ENCODE measurements at regions not wholly inside any gene's neighbourhood (a gene's known extent, or its start where the extent isn't known, plus 50 kb on each side); places are given as distances from the start of the nearest gene placed in this dataset.

DNA sequence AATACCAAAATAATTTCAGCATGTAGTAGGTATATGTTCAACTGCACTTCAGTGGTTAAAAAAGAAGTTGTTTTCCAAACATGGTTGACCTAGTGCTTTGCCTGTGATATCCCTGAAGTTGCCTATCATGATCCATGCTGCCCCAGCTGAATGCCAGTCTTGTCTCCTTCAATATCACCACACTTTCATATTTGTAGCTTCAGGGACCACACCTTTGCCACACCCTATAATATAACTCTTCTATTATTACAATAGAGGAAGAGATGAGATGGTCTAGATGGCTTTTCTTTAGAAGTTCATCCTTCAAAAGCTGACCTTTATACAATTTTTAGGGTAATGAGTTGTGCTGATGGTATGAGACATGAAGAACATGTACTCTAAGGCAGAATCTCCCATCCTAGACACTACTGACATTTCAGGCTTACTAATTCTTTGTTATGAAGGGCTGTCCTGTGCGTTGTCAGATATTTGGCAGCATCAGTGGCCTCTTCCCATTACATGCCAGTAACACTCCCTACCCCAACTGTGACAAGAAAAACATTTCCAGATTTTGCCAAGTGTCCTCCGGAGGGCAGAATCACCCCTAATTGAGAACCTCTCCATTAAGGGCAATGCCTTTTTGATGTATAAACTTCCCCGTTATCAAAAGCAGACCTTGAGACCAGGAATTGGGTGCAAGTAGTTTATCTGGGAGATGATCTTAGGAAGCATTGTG lies 76.2 kb upstream of the PLCL2 start:
- no peak overlapping the region for H3K4me3 ChIP-seq (ENCODE audit: low read depth, low read length)
- H3K27me3 ChIP-seq (ENCODE audit: control insufficient read depth, insufficient read depth, low read length), result no peaks in the 10 kb centered on the region
- no peaks in the 10 kb centered on the region for H3K9me3 ChIP-seq (ENCODE audit: control insufficient read depth, insufficient read depth, low read length)
- no peak overlapping the region for H3K27ac ChIP-seq (ENCODE audit: low read depth, low read length)
- H3K9ac ChIP-seq (ENCODE audit: low read depth, low read length), result no peak overlapping the region
- no peaks in the 10 kb centered on the region for H3K36me3 ChIP-seq (ENCODE audit: control insufficient read depth, insufficient read depth, low read length)
- peaks cover 26% of the 10 kb centered on the region for H3K4me1 ChIP-seq (ENCODE audit: control insufficient read depth, insufficient read depth, low read length)

DNA sequence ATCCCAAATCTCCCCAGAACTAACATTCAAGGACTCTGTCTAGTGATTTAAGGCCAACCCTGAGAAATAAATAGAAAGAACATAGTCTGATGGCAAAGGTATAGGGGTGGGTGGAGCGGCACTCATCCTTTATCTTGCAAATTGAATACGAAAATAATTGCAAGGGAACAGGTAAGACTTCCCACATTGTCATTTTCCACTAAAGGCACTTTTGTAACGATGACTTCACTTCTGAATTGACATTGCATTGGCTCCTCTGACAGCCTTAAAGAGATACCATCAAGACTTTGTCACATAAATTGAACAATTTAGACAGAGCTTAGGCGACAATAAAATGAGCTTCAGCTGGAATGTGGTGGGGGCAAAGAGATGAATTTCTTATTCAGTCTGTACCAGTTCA lies 75.3 kb upstream of the PLCL2 start:
- H3K4me3 ChIP-seq (ENCODE audit: low read depth, low read length), result no peak overlapping the region
- peaks cover 26% of the 10 kb centered on the region for H3K4me1 ChIP-seq (ENCODE audit: control insufficient read depth, insufficient read depth, low read length)
- H3K36me3 ChIP-seq (ENCODE audit: control insufficient read depth, insufficient read depth, low read length), result no peaks in the 10 kb centered on the region
- no peaks in the 10 kb centered on the region for H3K27me3 ChIP-seq (ENCODE audit: control insufficient read depth, insufficient read depth, low read length)
- no peaks in the 10 kb centered on the region for H3K9me3 ChIP-seq (ENCODE audit: control insufficient read depth, insufficient read depth, low read length)
- no peak overlapping the region for H3K27ac ChIP-seq (ENCODE audit: low read depth, low read length)
- no peak overlapping the region; the same call in 1 of the 2 replicates for H3K9ac ChIP-seq (ENCODE audit: low read depth, low read length)

DNA sequence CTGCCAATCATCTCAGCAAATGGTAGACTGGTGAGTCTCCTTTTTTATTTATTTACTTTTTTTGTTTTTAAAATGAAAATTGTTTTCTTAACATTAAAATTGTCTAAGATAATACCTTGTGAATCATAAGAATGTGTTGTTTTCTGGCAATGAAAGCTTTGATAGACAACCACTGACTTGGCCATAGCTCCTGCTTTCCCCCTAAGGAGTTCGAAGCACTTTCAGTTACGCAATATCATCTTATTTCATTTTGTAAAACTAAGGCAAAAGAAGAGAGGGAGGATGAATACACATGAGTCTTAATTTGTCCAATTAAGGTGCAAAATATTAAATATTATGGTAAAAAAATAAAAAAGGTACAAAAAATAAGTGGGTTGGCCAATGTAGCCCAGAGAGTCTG lies 74.8 kb upstream of the PLCL2 start:
- H3K36me3 ChIP-seq (ENCODE audit: control insufficient read depth, insufficient read depth, low read length), result no peaks in the 10 kb centered on the region
- peak overlapping the region; percentile 46 for H3K27ac ChIP-seq (ENCODE audit: low read depth, low read length)
- H3K4me3 ChIP-seq (ENCODE audit: low read depth, low read length), result no peak overlapping the region
- H3K9ac ChIP-seq (ENCODE audit: low read depth, low read length), result no peak overlapping the region
- no peaks in the 10 kb centered on the region for H3K27me3 ChIP-seq (ENCODE audit: control insufficient read depth, insufficient read depth, low read length)
- peaks cover 26% of the 10 kb centered on the region for H3K4me1 ChIP-seq (ENCODE audit: control insufficient read depth, insufficient read depth, low read length)
- H3K9me3 ChIP-seq (ENCODE audit: control insufficient read depth, insufficient read depth, low read length), result no peaks in the 10 kb centered on the region

DNA sequence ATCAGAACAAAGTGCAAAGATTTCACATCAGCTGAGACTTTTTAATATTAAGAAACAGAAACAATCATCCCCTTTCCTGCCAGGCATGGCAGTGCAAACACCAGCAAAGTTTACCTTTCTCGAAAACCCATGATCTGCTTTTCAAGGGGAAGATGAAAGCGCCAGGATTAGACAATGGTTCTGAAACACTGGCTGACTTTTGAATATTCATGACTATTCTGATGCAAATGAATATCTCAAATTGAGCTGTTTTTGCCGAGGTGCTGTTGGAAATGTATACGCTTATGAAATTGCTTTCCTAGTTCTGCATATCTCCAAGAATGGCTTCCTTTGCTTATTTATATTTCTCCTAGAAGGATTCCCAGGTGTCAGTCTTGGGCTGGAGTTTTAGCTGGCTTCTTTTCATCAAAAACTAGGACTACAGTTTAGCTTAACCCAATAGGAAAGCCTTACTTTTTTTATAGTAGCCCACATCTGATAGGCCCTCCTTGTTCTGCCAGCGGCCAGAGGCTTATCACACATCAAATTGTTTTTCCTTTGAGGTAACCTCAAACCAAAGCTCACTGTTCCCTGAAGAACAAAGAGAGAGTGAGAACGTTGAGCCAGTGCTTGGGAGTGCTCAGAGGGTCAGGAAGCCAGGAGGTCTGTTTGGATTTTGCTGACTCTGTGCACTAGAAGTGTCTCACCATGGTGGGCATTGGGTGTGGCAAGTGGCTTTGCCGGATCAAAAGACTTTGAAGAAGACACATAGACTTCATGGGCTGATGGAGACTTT lies 74.0 kb upstream of the PLCL2 start:
- no peaks in the 10 kb centered on the region for H3K36me3 ChIP-seq (ENCODE audit: control insufficient read depth, insufficient read depth, low read length)

GRCh38 chr3:16811950-16812349 lies 72.8 kb upstream of the PLCL2 start:
- H3K27me3 ChIP-seq (ENCODE audit: control insufficient read depth, insufficient read depth, low read length), result no peaks in the 10 kb centered on the region
- H3K9ac ChIP-seq (ENCODE audit: low read depth, low read length), result no peak overlapping the region
- H3K36me3 ChIP-seq (ENCODE audit: control insufficient read depth, insufficient read depth, low read length), result no peaks in the 10 kb centered on the region
- no peaks in the 10 kb centered on the region for H3K9me3 ChIP-seq (ENCODE audit: control insufficient read depth, insufficient read depth, low read length)
- H3K4me3 ChIP-seq (ENCODE audit: low read depth, low read length), result no peak overlapping the region
- H3K27ac ChIP-seq (ENCODE audit: low read depth, low read length), result no peak overlapping the region
- peaks cover 26% of the 10 kb centered on the region for H3K4me1 ChIP-seq (ENCODE audit: control insufficient read depth, insufficient read depth, low read length)

More for the DNA sequence above, 74.0 kb upstream of the PLCL2 start:
- Histone ChIP-seq H3K9ac (ENCODE audit: low read depth, low read length) (no peak overlapping the region), H3K9me3 (ENCODE audit: control insufficient read depth, insufficient read depth, low read length) (no peaks in the 10 kb centered on the region), H3K27me3 (ENCODE audit: control insufficient read depth, insufficient read depth, low read length) (no peaks in the 10 kb centered on the region), H3K4me3 (ENCODE audit: low read depth, low read length) (no peak overlapping the region), H3K27ac (ENCODE audit: low read depth, low read length) (peak overlapping the region; percentile 63), H3K4me1 (ENCODE audit: control insufficient read depth, insufficient read depth, low read length) (peaks cover 26% of the 10 kb centered on the region)

- Histone ChIP-seq H3K4me3 (ENCODE audit: low read depth, low read length) (no peak overlapping the region), H3K36me3 (ENCODE audit: control insufficient read depth, insufficient read depth, low read length) (no peaks in the 10 kb centered on the region), H3K9me3 (ENCODE audit: control insufficient read depth, insufficient read depth, low read length) (no peaks in the 10 kb centered on the region), H3K27me3 (ENCODE audit: control insufficient read depth, insufficient read depth, low read length) (no peaks in the 10 kb centered on the region), H3K4me1 (ENCODE audit: control insufficient read depth, insufficient read depth, low read length) (peaks cover 26% of the 10 kb centered on the region), H3K9ac (ENCODE audit: low read depth, low read length) (no peak overlapping the region), H3K27ac (ENCODE audit: low read depth, low read length) (no peak overlapping the region)
Observed at GRCh38 chr3:16813336-16813735, 71.4 kb upstream of the PLCL2 start.

DNA sequence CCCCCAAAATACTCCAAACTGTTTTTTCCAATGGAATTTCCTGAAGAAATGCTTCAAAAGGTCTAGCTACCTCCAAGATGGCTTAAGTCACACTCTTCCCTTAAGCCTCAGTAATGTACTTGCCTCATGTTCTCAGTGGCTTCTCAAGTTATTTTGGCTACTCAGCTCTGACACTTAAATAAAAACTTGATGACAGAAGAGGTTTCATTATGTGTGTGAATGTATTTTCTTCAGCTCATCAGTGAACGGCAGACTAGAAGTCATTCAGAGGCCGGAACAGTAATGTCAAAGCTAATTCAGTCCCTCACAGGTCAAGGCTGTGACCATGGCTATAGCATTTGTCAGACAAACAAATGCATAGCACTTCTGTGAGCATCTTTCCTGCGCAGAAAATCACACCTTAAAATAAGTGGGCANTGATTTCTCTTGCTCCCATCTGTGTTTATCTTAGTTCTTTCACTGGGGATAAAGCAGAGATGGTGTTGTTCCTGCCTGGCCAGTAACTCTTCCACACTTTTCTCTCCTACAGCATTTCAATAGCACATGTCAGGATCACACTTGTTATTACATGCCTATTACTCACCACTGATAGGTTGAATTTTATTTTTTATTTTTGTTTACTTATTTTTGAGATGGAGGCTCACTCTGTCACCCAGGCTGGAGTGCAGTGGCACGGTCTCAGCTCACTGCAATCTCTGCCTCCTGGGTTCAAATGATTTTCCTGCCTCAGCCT lies 68.5 kb upstream of the PLCL2 start:
- Histone ChIP-seq H3K27me3 (ENCODE audit: control insufficient read depth, insufficient read depth, low read length) (no peaks in the 10 kb centered on the region), H3K36me3 (ENCODE audit: control insufficient read depth, insufficient read depth, low read length) (no peaks in the 10 kb centered on the region), H3K4me1 (ENCODE audit: control insufficient read depth, insufficient read depth, low read length) (peaks cover 2% of the 10 kb centered on the region), H3K4me3 (ENCODE audit: low read depth, low read length) (no peak overlapping the region), H3K9me3 (ENCODE audit: control insufficient read depth, insufficient read depth, low read length) (no peaks in the 10 kb centered on the region), H3K27ac (ENCODE audit: low read depth, low read length) (no peak overlapping the region), H3K9ac (ENCODE audit: low read depth, low read length) (no peak overlapping the region)

- Histone ChIP-seq H3K4me3 (ENCODE audit: low read depth, low read length) (no peak overlapping the region), H3K27me3 (ENCODE audit: control insufficient read depth, insufficient read depth, low read length) (no peaks in the 10 kb centered on the region), H3K9ac (ENCODE audit: low read depth, low read length) (no peak overlapping the region), H3K4me1 (ENCODE audit: control insufficient read depth, insufficient read depth, low read length) (no peaks in the 10 kb centered on the region; the same call in 1 of the 2 replicates), H3K9me3 (ENCODE audit: control insufficient read depth, insufficient read depth, low read length) (no peaks in the 10 kb centered on the region), H3K36me3 (ENCODE audit: control insufficient read depth, insufficient read depth, low read length) (no peaks in the 10 kb centered on the region), H3K27ac (ENCODE audit: low read depth, low read length) (no peak overlapping the region)
Observed at GRCh38 chr3:16817197-16817596, 67.6 kb upstream of the PLCL2 start.

- H3K36me3 ChIP-seq (ENCODE audit: control insufficient read depth, insufficient read depth, low read length), result no peaks in the 10 kb centered on the region
- H3K9ac ChIP-seq (ENCODE audit: low read depth, low read length), result no peak overlapping the region
- H3K4me3 ChIP-seq (ENCODE audit: low read depth, low read length), result no peak overlapping the region
- H3K27ac ChIP-seq (ENCODE audit: low read depth, low read length), result no peak overlapping the region
- H3K27me3 ChIP-seq (ENCODE audit: control insufficient read depth, insufficient read depth, low read length), result no peaks in the 10 kb centered on the region
- H3K9me3 ChIP-seq (ENCODE audit: control insufficient read depth, insufficient read depth, low read length), result no peaks in the 10 kb centered on the region
- H3K4me1 ChIP-seq (ENCODE audit: control insufficient read depth, insufficient read depth, low read length), result no peaks in the 10 kb centered on the region; the same call in 1 of the 2 replicates
Observed at GRCh38 chr3:16818194-16818593, 66.6 kb upstream of the PLCL2 start.

GRCh38 chr3:16818945-16819344 lies 65.8 kb upstream of the PLCL2 start:
- no peaks in the 10 kb centered on the region; the same call in 1 of the 2 replicates for H3K4me1 ChIP-seq (ENCODE audit: control insufficient read depth, insufficient read depth, low read length)
- no peaks in the 10 kb centered on the region for H3K36me3 ChIP-seq (ENCODE audit: control insufficient read depth, insufficient read depth, low read length)
- no peak overlapping the region for H3K4me3 ChIP-seq (ENCODE audit: low read depth, low read length)
- H3K9me3 ChIP-seq (ENCODE audit: control insufficient read depth, insufficient read depth, low read length), result no peaks in the 10 kb centered on the region
- no peaks in the 10 kb centered on the region for H3K27me3 ChIP-seq (ENCODE audit: control insufficient read depth, insufficient read depth, low read length)
- no peak overlapping the region for H3K27ac ChIP-seq (ENCODE audit: low read depth, low read length)
- no peak overlapping the region for H3K9ac ChIP-seq (ENCODE audit: low read depth, low read length)

- Histone ChIP-seq H3K27me3 (ENCODE audit: control insufficient read depth, insufficient read depth, low read length) (no peaks in the 10 kb centered on the region), H3K27ac (ENCODE audit: low read depth, low read length) (no peak overlapping the region), H3K9me3 (ENCODE audit: control insufficient read depth, insufficient read depth, low read length) (no peaks in the 10 kb centered on the region), H3K4me1 (ENCODE audit: control insufficient read depth, insufficient read depth, low read length) (no peaks in the 10 kb centered on the region; the same call in 1 of the 2 replicates), H3K36me3 (ENCODE audit: control insufficient read depth, insufficient read depth, low read length) (no peaks in the 10 kb centered on the region), H3K9ac (ENCODE audit: low read depth, low read length) (no peak overlapping the region), H3K4me3 (ENCODE audit: low read depth, low read length) (no peak overlapping the region)
Observed at GRCh38 chr3:16820485-16820884, 64.3 kb upstream of the PLCL2 start.
